HG03558 (cell line): ENCODE measurements at regions not wholly inside any gene's neighbourhood (a gene's known extent, or its start where the extent isn't known, plus 50 kb on each side); places are given as distances from the start of the nearest gene placed in this dataset.
"Not testable (repeated sequence)": the region's sequence is repeated elsewhere in the genome, so short reads cannot be mapped to it uniquely, and the experiment has no call there.

Experiments used
- ATAC-seq: cut with Tn5 transposase; IDR thresholded peaks from one replicate; pipeline ENCODE4 v1.9.1; 2021; ENCODE audit warnings: moderate number of reproducible peaks; ENCODE audit not compliant: unreplicated experiment; ENCODE audit errors: extremely low read depth

DNA sequence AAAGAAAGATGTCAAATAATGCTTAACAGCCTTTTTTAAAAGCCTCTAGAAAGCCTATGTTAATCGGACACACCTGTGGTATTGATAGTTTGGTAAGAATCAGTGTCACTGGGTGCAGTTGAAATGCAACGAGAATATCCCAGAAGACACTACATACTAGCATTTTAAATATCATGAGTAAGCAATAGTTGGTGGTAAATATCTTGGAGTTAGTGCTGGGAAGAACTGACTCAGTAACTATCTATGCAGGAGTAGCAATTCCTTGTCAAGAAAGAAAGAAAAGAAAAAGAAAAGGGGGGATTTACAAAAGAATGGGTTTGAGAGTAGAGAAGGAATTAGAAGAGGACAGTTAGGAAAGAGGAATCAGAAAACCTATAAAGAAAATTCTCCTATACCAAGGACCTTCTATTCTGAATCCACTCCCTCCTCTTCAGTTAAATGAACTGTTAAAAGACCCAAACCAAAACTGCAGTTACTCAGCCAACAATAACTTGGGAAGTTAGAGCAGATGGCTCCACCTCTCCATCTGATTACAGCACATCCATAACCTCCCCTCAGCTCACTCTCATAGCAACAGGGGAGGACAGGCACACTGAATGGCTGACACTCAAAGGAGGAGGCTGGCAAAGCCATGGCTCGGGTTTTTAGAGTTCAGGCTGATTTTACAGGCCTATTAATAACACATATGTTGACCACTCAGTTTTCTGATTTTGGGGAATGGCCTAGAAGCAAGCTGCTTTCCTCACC lies 207.6 kb upstream of the MDFIC2 start:
- ATAC-seq, result no peak

DNA sequence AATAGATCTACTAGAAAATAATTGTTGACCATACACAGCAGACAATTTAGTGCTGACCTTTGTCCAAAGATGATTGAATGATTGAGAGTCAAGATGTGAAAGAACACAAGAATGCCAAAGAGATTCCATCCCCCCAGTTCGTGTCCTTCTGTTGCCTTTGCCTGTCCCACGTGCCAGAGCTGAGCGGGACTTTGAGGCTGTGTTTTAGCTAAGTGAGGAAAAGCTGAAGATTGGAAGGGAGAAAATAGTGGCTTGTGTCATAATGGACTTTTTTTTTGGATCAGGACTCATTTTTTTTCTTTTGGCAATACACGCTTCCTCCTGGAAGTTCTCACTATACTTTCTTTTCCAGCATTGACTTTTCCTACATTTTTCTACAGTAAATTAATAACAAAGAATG lies 206.6 kb upstream of the MDFIC2 start:
- ATAC-seq, result no peak

DNA sequence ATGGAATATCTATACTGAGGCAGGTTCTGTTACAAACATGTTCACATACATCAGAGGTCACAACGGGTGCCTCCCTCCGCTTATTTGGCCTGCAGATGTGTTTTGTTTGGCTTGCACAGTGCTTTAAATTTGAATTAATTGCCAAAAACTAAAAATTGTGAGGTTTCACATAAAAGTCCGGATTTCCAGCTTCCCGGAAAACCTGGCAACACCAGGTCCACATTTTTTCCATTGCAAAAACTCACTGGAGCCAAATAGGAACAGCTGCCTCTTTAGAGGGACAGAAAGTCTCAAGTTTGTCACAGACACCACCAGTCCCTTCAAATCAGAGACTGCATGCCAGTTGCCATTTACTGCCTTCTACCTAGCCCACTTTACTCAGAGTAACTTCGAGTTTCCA lies 205.9 kb upstream of the MDFIC2 start:
- no peak for ATAC-seq

DNA sequence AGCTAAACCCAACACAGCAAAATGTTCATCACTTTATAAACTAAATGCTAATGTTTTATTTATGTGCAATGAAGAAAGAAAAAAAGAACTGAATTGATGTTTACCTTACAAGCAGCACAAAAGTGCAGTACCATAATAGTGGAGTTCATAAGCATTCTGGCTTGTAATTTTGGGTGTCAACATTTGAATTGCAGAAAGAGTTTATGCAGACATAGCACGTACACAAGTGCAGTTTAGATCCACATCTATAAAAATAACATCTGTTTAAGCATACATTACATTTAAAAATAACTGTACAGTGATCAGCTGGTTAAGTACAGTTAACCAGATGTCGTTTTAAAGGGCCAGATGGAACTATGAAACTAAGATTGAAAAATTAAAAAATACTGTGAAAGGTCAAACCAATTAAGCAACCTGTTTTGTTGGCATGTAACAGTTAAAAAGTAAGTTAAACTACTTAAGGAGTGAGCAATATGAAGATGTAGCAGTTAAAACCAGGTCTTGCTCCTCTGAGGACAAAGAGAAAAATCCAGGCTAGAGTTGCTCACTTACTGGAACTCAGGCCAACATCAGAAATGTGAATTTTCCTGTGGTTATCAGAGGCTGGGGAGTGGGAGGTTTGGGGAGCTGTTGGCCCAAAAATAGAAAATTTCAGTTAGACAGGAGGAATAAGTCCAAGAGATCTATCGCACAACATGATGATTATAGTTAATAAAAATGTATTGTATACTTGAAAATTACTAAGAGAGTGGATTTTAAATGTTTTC lies 204.9 kb upstream of the MDFIC2 start:
- ATAC-seq, result no peak

DNA sequence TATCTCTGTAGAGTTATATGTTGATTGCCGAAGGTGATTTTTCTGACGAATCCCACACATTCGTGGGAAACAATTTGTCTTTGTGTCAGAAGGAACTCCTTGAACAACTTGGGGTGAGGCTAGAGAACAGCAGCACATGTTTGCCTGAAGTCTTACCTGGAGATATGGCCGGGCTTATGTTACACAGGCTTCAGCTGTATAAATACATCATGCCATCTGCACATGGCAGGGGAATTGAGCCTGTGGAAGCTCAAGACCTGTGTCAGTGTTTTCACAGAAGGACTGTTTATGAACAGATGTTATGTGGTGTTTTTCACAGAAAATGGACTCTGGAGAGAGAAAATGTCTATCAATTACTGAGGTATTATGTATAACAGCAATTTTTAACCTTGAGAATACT lies 203.6 kb upstream of the MDFIC2 start:
- ATAC-seq, result no peak

DNA sequence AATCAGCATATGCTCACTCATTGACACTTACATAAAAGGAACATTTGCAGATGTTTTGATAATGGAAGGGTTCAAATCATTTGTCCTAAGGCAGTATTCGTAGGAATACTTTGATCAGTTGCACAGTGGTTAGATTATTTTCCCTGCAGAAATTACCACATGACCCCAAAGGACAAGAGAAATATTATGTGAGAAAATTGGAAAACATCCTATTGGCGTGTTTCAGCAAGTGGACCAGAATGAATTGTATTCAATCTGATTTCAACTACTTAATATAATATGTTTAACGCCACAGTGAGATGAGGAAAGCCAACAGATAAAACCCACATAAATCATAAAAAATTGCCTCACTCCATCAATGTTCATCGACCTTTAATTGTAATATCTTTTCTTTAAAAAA lies 195.0 kb upstream of the MDFIC2 start:
- no peak for ATAC-seq

DNA sequence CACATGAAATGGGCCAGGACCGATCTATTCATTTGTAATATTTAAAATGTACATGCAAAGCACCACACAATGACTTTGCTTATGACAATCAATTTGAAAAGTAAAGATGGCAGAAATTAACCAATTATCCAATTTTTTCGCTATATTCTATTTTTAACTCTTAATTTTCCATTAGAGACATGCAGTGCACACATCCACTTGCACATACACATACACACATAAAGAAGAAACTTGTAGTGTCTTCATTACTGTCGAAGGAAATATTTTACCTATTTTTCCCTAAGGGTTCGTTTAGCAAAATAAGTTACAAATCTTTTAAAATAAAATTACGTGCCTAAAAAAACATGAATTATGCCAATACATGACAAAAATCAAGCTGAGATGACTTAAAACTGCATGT lies 194.3 kb upstream of the MDFIC2 start:
- ATAC-seq, result no peak

DNA sequence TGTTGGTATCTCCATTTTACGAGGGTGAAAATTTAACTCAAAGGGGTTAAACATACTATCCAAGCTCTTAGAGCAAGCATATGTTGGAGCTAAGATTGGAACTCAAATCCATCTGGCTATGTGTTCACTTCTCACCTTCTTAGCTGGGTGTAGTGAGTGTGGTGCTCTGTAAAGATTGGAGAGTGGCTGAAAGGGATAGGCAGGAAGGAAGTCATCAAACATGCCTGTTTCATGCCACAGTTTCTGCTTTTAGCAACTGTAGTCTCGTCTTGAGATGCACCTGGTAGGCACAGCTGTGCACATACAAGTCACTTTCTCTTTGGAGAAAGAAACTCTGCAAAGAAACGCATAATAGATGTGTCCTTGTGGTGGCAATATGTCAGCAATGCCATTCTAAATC lies 189.1 kb upstream of the MDFIC2 start:
- no peak for ATAC-seq

DNA sequence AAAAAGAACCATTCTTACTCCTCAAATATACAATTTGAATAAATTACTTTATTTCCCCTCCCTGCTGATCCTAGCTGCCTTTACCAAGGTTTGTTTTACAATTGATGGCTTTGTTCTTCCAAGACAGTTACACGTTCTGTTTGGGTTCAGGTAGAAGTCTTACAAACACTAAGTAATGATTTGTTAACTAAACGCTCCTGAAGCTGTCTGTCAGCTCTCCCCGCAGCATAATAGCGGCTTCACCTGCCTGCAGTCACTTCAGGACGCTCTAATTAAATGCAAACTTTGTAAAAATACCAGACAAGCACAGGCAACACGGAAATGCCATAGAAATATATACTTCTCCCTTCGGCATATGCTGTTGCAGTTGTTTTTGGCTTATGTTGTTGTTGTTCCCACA lies 176.4 kb upstream of the MDFIC2 start:
- no peak for ATAC-seq

DNA sequence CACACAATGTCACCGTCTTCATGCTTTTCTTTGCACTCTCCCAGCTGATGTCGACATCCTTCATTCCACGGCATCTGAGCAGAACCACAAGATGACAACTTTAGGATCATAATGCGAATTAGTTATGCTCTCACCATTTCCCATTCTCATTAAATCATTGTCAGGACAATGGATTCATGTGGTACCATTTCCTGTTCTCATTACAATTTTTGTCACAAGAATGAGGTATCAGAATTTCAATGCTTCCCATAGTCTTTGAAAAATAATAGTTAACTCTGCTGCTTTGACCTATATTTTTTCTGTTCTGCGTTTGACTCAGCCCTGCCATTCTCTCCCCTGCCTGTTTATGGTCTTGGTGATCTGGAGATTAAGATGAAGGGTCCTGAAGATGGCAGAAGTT lies 175.7 kb upstream of the MDFIC2 start:
- no peak for ATAC-seq

DNA sequence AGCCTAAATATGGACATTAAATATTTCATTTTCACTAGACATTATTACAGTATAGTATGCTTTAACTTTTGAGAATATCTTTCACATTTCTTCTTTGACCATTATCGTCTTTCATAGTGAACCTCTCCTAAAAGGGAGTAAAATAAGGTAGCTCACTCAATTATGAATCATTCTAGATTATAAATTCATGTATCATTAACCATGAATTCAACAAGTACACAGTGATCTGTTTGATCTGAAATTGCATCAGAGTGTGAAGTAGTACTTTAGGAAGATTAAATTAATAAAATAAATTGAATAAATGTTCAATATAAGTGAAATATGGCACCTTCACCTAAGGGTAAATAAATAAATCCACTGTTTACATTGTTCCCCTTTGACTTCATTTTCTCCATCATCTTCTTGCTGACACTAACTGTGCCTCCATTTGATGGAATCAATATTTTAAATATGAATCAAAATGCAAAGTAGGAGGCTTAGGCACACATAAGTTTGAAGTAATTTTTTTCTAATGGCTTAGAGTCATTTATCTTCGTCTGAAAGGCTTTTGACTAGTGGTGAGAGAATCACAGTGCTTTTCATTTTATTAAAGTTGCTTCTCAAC lies 174.1 kb upstream of the MDFIC2 start:
- no peak for ATAC-seq

DNA sequence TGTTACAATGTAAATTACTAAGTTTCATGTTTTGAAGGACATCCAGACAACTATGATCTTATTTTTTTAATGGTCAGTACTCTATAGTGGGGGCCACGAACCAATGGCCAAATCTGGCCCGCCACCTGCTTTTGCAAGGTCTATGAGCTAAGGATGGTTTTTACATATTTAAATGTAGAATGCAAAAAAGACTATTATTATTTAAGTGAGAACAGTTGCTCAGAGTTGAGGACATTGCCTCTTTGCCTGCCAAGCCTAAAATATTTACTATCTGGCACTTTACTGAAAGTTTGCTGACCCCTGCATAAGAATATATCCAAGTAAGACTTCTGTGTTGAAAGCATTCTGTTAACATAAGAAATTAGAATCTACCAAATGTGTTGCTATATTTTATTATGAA lies 163.7 kb upstream of the MDFIC2 start:
- ATAC-seq, result no peak

DNA sequence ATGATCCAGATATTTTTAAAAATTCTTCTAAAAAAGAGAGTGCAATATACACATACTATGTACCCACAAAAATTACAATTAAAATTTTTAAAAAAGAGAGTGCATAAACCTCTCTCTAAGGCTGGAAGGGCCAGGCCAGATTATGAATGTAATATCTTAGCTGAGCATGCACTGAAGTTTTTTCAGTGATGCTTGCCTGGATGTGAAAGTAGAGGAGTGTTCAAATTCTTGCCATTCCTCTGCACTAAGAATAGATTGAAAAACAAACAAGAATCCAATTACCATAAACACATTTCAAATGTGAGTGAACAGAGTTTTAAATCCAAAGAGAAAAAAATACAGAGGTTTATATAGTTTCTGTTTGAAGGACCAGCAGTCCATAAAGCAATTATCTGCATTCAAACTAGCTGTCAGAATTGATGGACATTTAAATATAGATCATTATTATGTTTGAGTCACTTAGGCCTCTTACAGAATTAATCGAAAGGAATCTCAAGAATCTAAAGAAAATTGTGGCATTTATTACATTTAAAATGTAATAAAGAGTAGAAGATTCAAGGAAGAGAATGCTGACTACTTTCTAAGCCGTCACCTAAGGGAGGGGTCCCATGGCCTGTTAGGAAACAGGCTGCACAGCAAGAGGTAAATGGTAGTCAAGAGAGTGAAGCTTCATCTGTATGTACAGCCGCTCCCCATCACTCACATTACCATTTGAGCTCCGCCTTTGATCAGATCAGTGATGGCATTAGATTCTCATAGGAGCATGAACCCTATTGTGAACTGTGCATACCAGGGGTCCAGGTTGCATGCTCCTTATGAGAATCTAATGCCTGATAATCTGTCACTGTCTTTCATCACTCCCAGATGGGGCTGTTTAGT lies 159.3 kb upstream of the MDFIC2 start:
- no peak for ATAC-seq

DNA sequence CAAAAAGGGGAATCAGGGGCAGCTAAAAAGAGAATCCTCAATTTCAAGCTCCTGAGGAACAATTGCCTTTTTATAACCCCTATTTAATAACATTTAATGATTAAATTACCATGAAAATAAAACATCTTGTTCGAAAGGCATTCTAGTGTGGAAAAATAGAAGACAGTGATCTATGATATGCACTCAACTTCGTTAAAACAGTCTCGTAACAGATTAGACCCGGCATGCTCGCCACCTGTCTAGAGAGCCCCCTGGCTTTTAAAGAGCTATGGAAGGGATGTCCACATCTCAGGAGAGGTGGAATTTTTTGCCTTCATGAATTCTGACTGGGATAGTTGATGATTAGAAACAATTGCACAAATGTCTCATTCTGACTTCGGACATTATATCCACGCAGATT lies 153.7 kb upstream of the MDFIC2 start:
- no peak for ATAC-seq

DNA sequence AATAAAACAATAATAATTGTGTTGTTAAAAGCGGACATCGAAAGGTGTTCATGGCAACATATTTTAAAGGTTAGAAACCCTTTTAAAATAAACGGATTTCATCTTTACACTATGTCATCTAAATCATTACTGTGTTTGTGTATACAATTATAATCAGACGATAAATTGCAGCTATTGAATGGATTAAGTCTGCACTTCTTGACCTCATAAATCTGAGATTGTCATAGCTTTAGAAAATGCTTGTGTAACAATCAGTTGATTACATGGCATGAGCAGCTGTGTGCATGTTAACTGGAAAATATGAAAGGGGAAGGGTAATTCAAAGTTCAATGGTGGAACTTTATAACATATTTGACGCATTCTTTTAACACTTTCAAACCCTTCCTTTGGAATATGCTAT lies 152.4 kb upstream of the MDFIC2 start:
- no peak for ATAC-seq

DNA sequence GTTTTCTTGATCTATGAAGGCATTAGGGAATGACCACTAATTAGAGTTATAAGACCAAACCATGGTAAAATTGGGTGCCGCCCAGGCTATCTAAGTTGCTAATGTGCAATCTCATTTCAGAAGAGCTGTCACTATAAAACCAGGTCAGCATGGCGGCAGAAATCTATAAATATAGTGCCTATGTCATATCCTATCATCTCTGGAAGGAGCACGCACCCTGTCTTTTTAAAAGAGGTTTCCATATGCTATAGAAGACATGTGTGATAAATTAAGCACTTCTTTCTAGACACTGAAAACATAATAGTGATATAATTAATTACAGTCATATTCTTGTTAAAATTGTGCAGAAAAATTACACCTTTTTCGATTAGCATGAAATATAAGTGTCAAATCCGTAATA lies 152.0 kb upstream of the MDFIC2 start:
- no peak for ATAC-seq

DNA sequence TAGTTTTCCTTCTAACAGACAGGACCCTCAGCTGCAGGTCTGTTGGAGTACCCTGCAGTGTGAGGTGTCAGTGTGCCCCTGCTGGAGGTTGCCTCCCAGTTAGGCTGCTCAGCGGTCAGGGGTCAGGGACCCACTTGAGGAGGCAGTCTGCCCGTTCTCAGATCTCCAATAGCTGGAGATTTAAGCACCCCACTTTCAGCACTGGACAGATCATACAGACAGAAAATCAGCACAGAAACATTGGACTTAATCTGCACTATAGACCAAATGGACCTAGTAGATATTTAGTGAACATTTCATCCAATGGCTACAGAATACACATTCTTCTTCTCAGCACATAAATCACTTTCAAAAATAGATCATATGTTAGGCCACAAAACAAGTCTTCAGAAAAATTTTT lies 137.8 kb upstream of the MDFIC2 start:
- not testable (repeated sequence) for ATAC-seq

DNA sequence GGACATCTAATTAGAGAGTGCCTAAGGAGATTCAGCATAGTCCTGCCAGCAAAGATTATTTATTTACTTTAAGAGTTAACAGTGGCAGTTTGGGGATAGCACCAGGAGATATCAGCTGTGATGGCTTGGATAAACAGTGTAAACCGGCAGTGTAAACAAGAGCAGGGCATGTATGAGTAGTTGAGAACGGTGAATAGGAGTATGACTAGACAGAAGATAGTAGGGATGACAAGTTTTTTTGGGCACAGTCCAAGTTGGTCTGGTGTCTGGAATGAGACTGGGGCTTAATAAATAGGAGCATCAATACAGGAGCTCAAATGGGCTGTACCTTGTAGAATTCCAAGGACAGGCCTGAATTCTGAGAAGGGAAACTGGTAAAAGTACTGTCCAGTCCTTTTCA lies 123.0 kb upstream of the MDFIC2 start:
- not testable (repeated sequence) for ATAC-seq

DNA sequence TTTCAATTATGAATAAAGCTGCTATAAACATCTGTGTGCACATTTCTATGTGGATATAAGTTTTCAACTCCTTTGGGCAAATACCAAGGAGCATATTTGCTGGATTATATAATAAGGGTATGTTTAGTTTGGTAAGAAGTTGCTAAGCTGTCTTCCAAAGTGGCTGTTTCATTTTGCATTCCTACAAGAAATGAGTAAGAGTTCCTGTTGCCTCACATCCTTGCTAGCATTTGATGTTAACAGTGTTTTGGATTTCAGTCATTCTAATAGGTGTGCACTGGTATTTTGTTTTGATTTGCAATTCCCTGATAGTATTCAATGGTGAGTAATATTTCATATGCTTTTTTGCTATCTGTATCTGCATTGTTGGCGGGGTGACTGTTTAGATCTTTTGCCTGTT lies 120.7 kb upstream of the MDFIC2 start:
- ATAC-seq, result no peak

DNA sequence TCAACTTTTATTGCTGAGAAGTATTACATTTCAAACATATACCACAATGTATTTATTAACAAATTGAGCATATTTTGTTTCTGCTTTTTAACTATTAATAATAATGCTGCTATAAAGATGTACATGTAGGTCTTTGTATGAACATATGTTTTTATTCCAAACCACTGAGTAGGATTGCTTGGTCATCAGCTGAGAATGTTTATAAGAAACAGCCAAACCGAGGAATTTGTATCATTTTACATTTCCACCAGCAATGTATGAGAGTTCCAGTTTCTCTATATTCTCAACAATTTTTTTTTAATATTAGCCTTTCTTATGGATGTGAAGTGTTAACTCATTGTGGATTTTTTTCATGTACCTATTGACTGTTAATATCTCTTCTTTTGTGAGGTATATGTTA lies 119.5 kb upstream of the MDFIC2 start:
- no peak for ATAC-seq

DNA sequence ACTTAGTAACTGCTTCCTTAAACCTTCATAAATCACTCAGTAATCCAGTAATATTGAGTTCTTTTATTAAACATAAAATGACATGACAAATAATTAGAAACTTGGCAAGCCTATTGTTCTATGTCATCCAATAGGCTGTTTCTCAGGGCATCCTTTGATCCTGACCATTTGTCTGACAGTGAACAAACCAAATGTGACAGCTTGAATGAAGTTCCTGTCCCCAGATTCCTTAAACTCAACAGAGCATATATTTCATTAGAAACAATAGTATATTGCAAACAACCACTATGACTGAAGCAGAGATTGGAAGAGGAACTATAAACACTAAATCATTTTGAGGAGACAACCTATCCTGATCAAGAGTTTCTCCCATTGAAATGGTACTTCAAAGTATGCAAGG lies 113.6 kb upstream of the MDFIC2 start:
- no peak for ATAC-seq
